GM21737 (cell line): ENCODE measurements at regions not wholly inside any gene's neighbourhood (a gene's known extent, or its start where the extent isn't known, plus 50 kb on each side); places are given as distances from the start of the nearest gene placed in this dataset.

Source experiments
- ATAC-seq: cut with Tn5 transposase; IDR thresholded peaks from one replicate; pipeline ENCODE4 v1.9.1; 2021; ENCODE audit warnings: mild to moderate bottlenecking, moderate library complexity; ENCODE audit not compliant: unreplicated experiment

DNA sequence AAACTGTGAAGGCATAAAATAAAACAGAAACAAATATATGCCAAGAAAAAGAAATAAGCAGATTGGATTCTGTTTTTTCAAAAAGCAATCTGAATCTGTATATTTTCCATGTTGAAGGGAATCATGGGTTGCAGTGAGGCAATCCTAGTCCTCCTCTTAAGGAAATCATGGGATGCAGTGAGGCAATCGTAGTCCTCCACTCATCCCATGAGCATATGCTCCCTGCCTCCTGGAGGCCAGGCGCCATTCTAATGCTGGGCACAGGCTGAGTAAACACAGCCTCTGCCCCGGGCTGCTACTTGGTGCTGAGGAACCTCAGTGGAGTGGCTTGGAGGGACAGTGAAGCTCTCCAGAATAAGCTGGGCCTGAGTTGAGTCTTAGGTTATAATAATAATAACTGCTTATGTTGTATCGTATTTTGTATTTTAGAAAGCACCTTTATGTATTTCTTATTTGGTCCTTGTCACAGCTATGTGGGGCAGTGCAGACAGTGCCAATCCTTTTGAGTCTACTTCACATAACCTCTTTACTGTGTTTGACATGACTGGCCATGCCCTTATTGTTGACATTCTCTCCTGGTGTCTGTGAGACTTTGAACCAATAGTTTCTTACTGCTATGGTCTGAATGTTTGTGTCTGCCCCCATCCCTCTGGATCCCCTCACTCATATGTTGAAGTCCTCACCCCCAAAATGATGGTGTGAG is 56.6 kb upstream of the CITED2 start:
- ATAC-seq: no peak

DNA sequence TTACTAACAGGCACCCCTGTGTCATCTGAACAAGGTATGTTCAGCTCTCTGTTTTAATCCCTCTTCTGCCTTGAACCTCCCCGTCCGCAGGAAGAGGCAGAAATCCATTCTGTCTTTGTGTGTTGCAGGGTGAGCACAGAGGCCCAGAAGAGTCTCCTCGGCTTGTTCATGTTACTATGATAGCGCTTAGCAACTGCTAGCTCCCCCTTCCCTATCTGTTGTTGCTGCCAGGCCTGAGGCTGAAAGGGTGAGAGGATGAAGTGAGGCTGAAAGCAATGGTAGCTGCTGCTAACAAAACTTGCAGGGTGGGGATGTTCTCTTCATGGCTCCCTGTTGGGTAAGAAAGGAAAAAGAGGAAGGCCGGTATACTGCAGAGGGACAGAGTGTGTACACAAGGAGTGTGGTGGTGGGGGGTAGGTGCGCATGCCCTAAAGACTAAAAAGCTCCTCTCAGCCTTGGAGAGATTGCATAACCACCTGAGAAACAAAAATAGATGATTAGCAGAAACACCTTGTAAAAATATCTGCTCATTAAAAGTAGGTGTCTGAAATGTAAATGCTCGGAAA is 55.2 kb upstream of the CITED2 start:
- no peak for ATAC-seq

DNA sequence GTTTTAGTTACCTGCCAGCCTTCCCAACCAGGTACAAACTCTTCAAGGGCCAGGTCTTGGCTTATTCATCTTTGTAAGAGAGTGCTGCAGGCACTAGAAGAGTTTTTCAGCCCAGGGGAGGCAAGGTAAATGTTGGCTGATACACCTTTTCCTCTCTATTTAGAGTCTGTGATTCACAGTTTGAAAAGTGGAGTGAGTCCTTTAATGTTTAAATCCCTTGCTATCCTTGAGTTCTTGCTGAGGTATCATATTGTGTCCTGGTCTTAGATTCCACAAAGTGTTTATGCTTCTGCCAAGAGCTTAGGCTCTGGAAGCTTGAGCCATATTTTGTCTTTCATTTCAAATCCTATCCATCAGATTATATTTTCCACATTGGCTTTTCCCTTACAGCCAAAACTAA is 52.8 kb upstream of the CITED2 start:
- ATAC-seq: no peak

DNA sequence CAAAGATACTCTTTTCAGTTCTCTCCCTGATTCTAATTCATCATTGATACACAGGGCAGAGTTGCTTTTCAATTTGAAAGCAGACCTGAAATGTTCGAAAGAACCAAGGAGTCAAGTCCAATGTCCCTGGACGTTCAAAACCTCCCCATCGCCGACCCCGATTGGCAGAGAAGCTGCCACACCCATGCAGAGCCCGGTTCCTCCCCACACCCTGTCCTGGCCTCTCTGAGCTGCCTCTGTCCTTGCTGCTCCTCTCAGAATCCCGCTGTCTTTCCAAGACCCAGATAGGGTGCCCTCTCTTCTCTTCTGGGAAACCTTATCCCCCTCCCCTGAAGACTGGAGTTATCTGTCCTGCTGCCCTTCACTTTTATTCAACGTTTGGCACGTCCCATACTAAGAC is 52.3 kb upstream of the CITED2 start:
- no peak for ATAC-seq

DNA sequence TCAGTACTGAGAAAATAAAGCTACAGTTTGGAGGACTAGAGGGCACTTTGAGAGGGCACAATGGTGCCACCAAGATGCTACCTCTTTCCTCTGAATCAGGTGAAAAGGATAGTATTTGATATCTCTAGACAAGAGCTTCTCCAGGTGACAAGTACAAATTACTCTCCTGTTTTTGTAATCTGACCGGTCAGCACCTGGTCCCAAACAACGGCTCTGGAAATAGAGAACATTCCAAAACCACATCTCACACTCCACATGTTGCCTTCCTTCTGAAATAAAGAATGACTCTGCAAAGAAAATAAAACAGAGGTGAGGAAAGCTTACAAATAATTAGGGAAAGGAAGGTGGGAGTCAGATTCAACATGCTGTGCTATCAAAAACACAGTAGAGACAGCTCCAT is 51.3 kb upstream of the CITED2 start:
- no peak for ATAC-seq

DNA sequence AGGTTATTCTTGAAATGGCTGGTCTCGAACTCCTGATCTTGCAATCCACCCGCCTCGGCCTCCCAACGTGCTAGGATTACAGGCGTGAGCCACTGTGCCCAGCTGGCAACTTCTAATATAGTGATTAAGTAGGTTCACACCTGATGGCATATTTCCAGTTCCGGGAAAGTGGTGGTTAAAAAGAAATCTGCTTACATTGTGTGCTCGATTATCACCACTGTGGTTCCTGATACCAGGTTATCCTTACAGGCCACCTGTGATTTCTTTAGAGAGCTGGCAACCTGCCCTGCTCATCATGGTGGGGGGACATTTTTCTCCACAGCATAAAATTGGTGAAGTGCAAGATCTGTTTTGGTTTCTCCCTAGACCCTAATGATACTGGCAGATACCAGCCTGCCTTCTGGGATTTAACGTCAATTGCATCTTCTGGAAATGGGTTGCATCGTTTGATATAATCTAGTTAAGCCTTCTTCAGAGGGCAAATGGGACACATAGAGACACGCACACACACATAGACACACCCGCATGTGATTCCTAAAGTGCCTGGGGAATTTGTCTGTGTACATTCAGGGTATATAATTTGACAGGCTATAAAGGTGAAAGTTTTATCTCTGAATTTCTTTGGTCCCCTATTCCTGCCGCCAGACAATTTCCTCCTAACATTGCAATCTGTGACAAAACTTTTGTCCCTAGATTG is 49.7 kb upstream of the CITED2 start:
- no peak for ATAC-seq
